ENCODE measurements at regions not wholly inside any gene's neighbourhood (a gene's known extent, or its start where the extent isn't known, plus 50 kb on each side); places are given as distances from the start of the nearest gene placed in this dataset.

- Histone ChIP-seq H3K27me3 (ENCODE audit: control insufficient read depth in 4 of 4, insufficient read depth in 4 of 4, low read length in 3 of 4) (no peaks in the 10 kb centered on the region), H3K9me3 (ENCODE audit: control insufficient read depth in 4 of 4, low read length in 3 of 4) (no peaks in the 10 kb centered on the region), H3K27ac (ENCODE audit: low read depth in 1 of 2, low read length in 2 of 2) (no peak overlapping the region), H3K9ac (ENCODE audit: low read depth in 1 of 2, low read length in 2 of 2) (no peak overlapping the region), H3K4me3 (ENCODE audit: low read depth in 1 of 3, low read length in 3 of 3) (no peak overlapping the region), H3K4me1 (ENCODE audit: control insufficient read depth in 4 of 4, insufficient read depth in 4 of 4, low read length in 3 of 4) (no peaks in the 10 kb centered on the region), H3K36me3 (ENCODE audit: control insufficient read depth in 4 of 4, insufficient read depth in 3 of 4, low read depth in 1 of 4, low read length in 3 of 4) (no peaks in the 10 kb centered on the region)
- no peak for TF ChIP-seq EGR1 (IDR thresholded peaks at IDR 0.05; ENCODE audit: low read depth in 2 of 2)
- TF ChIP-seq, protein P1, sequence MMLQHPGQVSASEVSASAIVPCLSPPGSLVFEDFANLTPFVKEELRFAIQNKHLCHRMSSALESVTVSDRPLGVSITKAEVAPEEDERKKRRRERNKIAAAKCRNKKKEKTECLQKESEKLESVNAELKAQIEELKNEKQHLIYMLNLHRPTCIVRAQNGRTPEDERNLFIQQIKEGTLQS (IDR thresholded peaks at IDR 0.05) = no peak
- no peak for TF ChIP-seq TAF1 (conservative IDR thresholded peaks at IDR 0.05)
- no peak for TF ChIP-seq RXRA (IDR thresholded peaks at IDR 0.05)
- TF ChIP-seq, protein P2, sequence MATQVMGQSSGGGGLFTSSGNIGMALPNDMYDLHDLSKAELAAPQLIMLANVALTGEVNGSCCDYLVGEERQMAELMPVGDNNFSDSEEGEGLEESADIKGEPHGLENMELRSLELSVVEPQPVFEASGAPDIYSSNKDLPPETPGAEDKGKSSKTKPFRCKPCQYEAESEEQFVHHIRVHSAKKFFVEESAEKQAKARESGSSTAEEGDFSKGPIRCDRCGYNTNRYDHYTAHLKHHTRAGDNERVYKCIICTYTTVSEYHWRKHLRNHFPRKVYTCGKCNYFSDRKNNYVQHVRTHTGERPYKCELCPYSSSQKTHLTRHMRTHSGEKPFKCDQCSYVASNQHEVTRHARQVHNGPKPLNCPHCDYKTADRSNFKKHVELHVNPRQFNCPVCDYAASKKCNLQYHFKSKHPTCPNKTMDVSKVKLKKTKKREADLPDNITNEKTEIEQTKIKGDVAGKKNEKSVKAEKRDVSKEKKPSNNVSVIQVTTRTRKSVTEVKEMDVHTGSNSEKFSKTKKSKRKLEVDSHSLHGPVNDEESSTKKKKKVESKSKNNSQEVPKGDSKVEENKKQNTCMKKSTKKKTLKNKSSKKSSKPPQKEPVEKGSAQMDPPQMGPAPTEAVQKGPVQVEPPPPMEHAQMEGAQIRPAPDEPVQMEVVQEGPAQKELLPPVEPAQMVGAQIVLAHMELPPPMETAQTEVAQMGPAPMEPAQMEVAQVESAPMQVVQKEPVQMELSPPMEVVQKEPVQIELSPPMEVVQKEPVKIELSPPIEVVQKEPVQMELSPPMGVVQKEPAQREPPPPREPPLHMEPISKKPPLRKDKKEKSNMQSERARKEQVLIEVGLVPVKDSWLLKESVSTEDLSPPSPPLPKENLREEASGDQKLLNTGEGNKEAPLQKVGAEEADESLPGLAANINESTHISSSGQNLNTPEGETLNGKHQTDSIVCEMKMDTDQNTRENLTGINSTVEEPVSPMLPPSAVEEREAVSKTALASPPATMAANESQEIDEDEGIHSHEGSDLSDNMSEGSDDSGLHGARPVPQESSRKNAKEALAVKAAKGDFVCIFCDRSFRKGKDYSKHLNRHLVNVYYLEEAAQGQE (IDR thresholded peaks at IDR 0.05) = no peak
- no peak for TF ChIP-seq GABPA (IDR thresholded peaks at IDR 0.05 in 1 of 2, conservative IDR thresholded peaks at IDR 0.05 in 1 of 2)
- TF ChIP-seq JUND (IDR thresholded peaks at IDR 0.05) = no peak
- no peak for TF ChIP-seq FOXA1 (IDR thresholded peaks at IDR 0.05)
- TF ChIP-seq YY1 (IDR thresholded peaks at IDR 0.05) = no peak
- no peak for DNase-seq (ENCODE audit: low spot score)
- 95% methylated on average over 1 of the region's 1 CpG for WGBS
These were observed 353.3 kb downstream of the GRIN2B start for GRCh38 chr12:13628067-13628466.

DNA sequence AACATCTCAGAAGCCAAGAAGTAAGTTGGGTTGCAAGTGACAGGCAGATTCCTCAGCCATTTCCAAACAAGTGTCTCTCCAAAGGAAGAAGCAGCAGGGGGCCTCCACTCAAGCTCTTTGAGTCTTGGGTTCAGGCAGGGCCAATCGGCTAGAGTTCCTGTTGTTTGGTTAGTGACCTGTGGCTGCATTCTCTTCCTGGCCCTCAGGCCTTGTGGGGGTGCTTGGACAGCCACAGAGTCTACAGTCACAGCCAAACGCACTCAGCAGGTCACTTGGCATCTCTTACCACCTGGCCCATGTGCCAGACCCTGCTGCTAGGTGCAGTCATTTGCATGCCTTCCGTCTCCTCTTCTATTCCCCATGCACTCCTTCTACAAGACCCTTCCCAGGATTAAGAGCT lies 353.9 kb downstream of the GRIN2B start:
- H3K36me3 ChIP-seq (ENCODE audit: control insufficient read depth in 4 of 4, insufficient read depth in 3 of 4, low read depth in 1 of 4, low read length in 3 of 4) = no peaks in the 10 kb centered on the region
- no peak overlapping the region for H3K9ac ChIP-seq (ENCODE audit: low read depth in 1 of 2, low read length in 2 of 2)
- DNase-seq (ENCODE audit: low spot score) = no peak
- H3K27ac ChIP-seq (ENCODE audit: low read depth in 1 of 2, low read length in 2 of 2) = no peak overlapping the region
- 69% methylated on average over 3 of the region's 3 CpGs for WGBS
- no peak overlapping the region for H3K4me3 ChIP-seq (ENCODE audit: low read depth in 1 of 3, low read length in 3 of 3)
- H3K9me3 ChIP-seq (ENCODE audit: control insufficient read depth in 4 of 4, low read length in 3 of 4) = no peaks in the 10 kb centered on the region
- TF ChIP-seq TAF1 (conservative IDR thresholded peaks at IDR 0.05) (no peak), FOXA1 (IDR thresholded peaks at IDR 0.05) (no peak), EGR1 (IDR thresholded peaks at IDR 0.05; ENCODE audit: low read depth in 2 of 2) (no peak), SP1 (IDR thresholded peaks at IDR 0.05) (no peak), JUND (IDR thresholded peaks at IDR 0.05) (no peak), CTCF (IDR thresholded peaks at IDR 0.05; ENCODE audit: low read depth, low read length, missing input control) (no peak), HNF4A (conservative IDR thresholded peaks at IDR 0.05) (no peak)
- TF ChIP-seq, protein P2 (IDR thresholded peaks at IDR 0.05) = no peak
- TF ChIP-seq, protein P1 (IDR thresholded peaks at IDR 0.05) = no peak
- TF ChIP-seq, protein P3, sequence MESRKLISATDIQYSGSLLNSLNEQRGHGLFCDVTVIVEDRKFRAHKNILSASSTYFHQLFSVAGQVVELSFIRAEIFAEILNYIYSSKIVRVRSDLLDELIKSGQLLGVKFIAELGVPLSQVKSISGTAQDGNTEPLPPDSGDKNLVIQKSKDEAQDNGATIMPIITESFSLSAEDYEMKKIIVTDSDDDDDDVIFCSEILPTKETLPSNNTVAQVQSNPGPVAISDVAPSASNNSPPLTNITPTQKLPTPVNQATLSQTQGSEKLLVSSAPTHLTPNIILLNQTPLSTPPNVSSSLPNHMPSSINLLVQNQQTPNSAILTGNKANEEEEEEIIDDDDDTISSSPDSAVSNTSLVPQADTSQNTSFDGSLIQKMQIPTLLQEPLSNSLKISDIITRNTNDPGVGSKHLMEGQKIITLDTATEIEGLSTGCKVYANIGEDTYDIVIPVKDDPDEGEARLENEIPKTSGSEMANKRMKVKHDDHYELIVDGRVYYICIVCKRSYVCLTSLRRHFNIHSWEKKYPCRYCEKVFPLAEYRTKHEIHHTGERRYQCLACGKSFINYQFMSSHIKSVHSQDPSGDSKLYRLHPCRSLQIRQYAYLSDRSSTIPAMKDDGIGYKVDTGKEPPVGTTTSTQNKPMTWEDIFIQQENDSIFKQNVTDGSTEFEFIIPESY (IDR thresholded peaks at IDR 0.05) = no peak
- H3K4me1 ChIP-seq (ENCODE audit: control insufficient read depth in 4 of 4, insufficient read depth in 4 of 4, low read length in 3 of 4) = no peaks in the 10 kb centered on the region
- no peaks in the 10 kb centered on the region for H3K27me3 ChIP-seq (ENCODE audit: control insufficient read depth in 4 of 4, insufficient read depth in 4 of 4, low read length in 3 of 4)

All from liver (tissue), 8 donors.